Upper lobe of left lung (tissue), 4 donors: ENCODE measurements at regions not wholly inside any gene's neighbourhood (a gene's known extent, or its start where the extent isn't known, plus 50 kb on each side); places are given as distances from the start of the nearest gene placed in this dataset.

Experiments
- POLR2AphosphoS5 ChIP-seq, 2 donors: sonication (generic); formaldehyde crosslinking; IDR thresholded peaks; one replicate each; pipeline ENCODE4 v1.5.1; 2017; ENCODE audit warnings: antibody characterized with exemption in 2 of 2
- TF ChIP-seq, protein P1 (sequence below), 6 experiments: fragments of 450-650 bp in 4 of 6; fragments of 200-600 bp in 2 of 6; sonication (generic) in 2 of 6; IDR thresholded peaks; one replicate each; pipeline ENCODE4 v1.5.1; 2016 to 2019; ENCODE audit warnings: antibody characterized with exemption in 6 of 6

DNA sequence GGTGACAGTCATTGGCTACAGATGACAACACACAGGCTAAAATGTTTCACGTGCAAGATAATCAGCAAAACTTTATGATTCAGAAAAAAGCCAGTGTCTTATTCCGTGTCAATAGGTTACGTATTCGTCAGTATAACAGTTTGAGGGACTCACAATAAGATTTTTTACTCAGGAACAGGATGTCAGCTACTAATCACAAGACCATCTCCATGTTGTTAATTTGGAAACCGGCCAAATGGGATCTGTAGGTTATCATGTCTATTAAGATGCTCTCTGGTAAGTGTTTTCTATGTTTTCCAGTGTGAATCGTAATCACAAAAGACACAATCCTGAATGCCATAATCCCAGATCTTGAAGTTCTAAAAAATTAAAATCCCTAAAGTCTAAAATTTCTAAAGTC lies 197.3 kb downstream of the ETV1 start:
- TF ChIP-seq, protein P1, sequence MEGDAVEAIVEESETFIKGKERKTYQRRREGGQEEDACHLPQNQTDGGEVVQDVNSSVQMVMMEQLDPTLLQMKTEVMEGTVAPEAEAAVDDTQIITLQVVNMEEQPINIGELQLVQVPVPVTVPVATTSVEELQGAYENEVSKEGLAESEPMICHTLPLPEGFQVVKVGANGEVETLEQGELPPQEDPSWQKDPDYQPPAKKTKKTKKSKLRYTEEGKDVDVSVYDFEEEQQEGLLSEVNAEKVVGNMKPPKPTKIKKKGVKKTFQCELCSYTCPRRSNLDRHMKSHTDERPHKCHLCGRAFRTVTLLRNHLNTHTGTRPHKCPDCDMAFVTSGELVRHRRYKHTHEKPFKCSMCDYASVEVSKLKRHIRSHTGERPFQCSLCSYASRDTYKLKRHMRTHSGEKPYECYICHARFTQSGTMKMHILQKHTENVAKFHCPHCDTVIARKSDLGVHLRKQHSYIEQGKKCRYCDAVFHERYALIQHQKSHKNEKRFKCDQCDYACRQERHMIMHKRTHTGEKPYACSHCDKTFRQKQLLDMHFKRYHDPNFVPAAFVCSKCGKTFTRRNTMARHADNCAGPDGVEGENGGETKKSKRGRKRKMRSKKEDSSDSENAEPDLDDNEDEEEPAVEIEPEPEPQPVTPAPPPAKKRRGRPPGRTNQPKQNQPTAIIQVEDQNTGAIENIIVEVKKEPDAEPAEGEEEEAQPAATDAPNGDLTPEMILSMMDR (IDR thresholded peaks at IDR 0.05), result no peak
- TF ChIP-seq POLR2AphosphoS5 (IDR thresholded peaks at IDR 0.05), result no peak
